HepG2 (cell line): ENCODE measurements at regions not wholly inside any gene's neighbourhood (a gene's known extent, or its start where the extent isn't known, plus 50 kb on each side); places are given as distances from the start of the nearest gene placed in this dataset.
A peak's percentile ranks its signal among the peaks of the same experiment; 100 is the strongest.

Experiments
- BRF2 ChIP-seq: sonication (generic); formaldehyde crosslinking; IDR thresholded peaks from 2 replicates; pipeline ENCODE4 v1.8.1; 2022; ENCODE audit warnings: mild to moderate bottlenecking, missing genetic modification reagents
- E2F2 ChIP-seq: sonication (generic); formaldehyde crosslinking; IDR thresholded peaks from 2 replicates; pipeline ENCODE4 v1.4.0; 2020; ENCODE audit warnings: missing genetic modification reagents, borderline replicate concordance
- FOXA1 ChIP-seq, 2 experiments: fragments of 450-650 bp in 1 of 2; sonication (generic) in 1 of 2; formaldehyde crosslinking in 1 of 2; IDR thresholded peaks; 2 replicates each; pipeline versions ENCODE4 v1.4.0 to v1.6.1; 2016 to 2020; ENCODE audit warnings: missing genetic modification reagents in 1 of 2
- HDAC2 ChIP-seq: sonication (generic); formaldehyde crosslinking; IDR thresholded peaks from 2 replicates; pipeline ENCODE4 v1.4.0; 2020; ENCODE audit warnings: missing genetic modification reagents
- HNF1A ChIP-seq, 2 experiments: sonication (generic) in 1 of 2; formaldehyde crosslinking in 1 of 2; IDR thresholded peaks; 2 replicates each; pipeline versions ENCODE4 v1.4.0 to v1.6.1; 2016 to 2020; ENCODE audit warnings: borderline replicate concordance in 1 of 2, low read depth in 1 of 2, mild to moderate bottlenecking in 1 of 2, missing genetic modification reagents in 1 of 2
- NCOA2 ChIP-seq: sonication (generic); formaldehyde crosslinking; IDR thresholded peaks from 2 replicates; pipeline ENCODE4 v1.8.0; 2022; ENCODE audit warnings: inconsistent platforms
- POLR2G ChIP-seq: fragments of 200-400 bp; formaldehyde crosslinking; IDR thresholded peaks from 2 replicates; pipeline ENCODE4 v1.6.1; 2018; ENCODE audit warnings: mild to moderate bottlenecking, low read depth, low read length, moderate library complexity
- RXRA ChIP-seq: sonication (generic); formaldehyde crosslinking; IDR thresholded peaks from 2 replicates; pipeline ENCODE4 v1.5.1; 2020; ENCODE audit warnings: missing genetic modification reagents
- SKIL ChIP-seq: sonication (generic); formaldehyde crosslinking; IDR thresholded peaks from 2 replicates; pipeline ENCODE4 v1.8.0; 2022; ENCODE audit warnings: missing genetic modification reagents, mild to moderate bottlenecking, moderate library complexity, borderline replicate concordance
- SOX5 ChIP-seq: IDR thresholded peaks from 2 replicates; pipeline ENCODE4 v1.6.1; 2016; ENCODE audit warnings: borderline replicate concordance
- TBL1XR1 ChIP-seq: fragments of 150-350 bp; IDR thresholded peaks from 2 replicates; pipeline ENCODE4 v1.6.1; 2014; ENCODE audit warnings: borderline replicate concordance, low read length; ENCODE audit not compliant: partially characterized antibody
- ZKSCAN1 ChIP-seq: fragments of 150-350 bp; IDR thresholded peaks from 2 replicates; pipeline ENCODE4 v1.6.1; 2014; ENCODE audit warnings: low read length
- ZNF224 ChIP-seq: sonication (generic); formaldehyde crosslinking; IDR thresholded peaks from 2 replicates; pipeline ENCODE4 v1.5.0; 2020; ENCODE audit warnings: mild to moderate bottlenecking, missing genetic modification reagents
- ZNF24 ChIP-seq: fragments of 450-650 bp; IDR thresholded peaks from 2 replicates; pipeline ENCODE4 v1.6.1; 2017; ENCODE audit warnings: antibody characterized with exemption, mild to moderate bottlenecking
- ZNF614 ChIP-seq: IDR thresholded peaks from 2 replicates; pipeline ENCODE4 v1.6.1; 2018; ENCODE audit warnings: missing biosample characterization, missing genetic modification reagents, inconsistent platforms, borderline replicate concordance
- ZNF691 ChIP-seq: sonication (generic); formaldehyde crosslinking; IDR thresholded peaks from 2 replicates; pipeline ENCODE4 v1.4.0; 2020; ENCODE audit warnings: missing genetic modification reagents, low read depth, mild to moderate bottlenecking, borderline replicate concordance
- ZSCAN12 ChIP-seq: sonication (generic); formaldehyde crosslinking; IDR thresholded peaks from 2 replicates; pipeline ENCODE4 v1.9.0; 2021; ENCODE audit warnings: mild to moderate bottlenecking, missing genetic modification reagents

GRCh38 chr7:66502230-66503035, 126.2 kb upstream of the KCTD7 start (continued):
- TF ChIP-seq NCOA2 (CRISPR knock-in tag) (peak; percentile 71), FOXA1 (IDR thresholded peaks at IDR 0.05) (peak; percentile 8; the same call in 1 of the 2 replicates), FOXA1 (CRISPR knock-in tag; IDR thresholded peaks at IDR 0.05) (peak; percentile 71), HDAC2 (CRISPR knock-in tag) (peak; percentile 42; the same call in 1 of the 2 replicates), ZSCAN12 (CRISPR knock-in tag) (0 out of 2 replicates have a peak, but pooled peaks have one; percentile 29), ZKSCAN1 (no peak), POLR2G (no peak), SKIL (CRISPR knock-in tag) (peak; percentile 34; the same call in 1 of the 2 replicates), HNF1A (IDR thresholded peaks at IDR 0.05; ENCODE audit: low read depth) (no peak), HNF1A (CRISPR knock-in tag; IDR thresholded peaks at IDR 0.05; ENCODE audit: borderline replicate concordance) (0 out of 2 replicates have a peak, but pooled peaks have one; percentile 21), SOX5 (CRISPR knock-in tag) (peak; percentile 28; the same call in 1 of the 2 replicates), BRF2 (no peak), E2F2 (CRISPR knock-in tag) (no peak), ZNF24 (no peak), ZNF614 (peak; percentile 53; the same call in 1 of the 2 replicates), TBL1XR1 (peak; percentile 33), RXRA (peak; percentile 43; the same call in 1 of the 2 replicates), ZNF224 (CRISPR knock-in tag) (no peak), ZNF691 (CRISPR knock-in tag) (no peak)
